ENCODE measurements at regions not wholly inside any gene's neighbourhood (a gene's known extent, or its start where the extent isn't known, plus 50 kb on each side); places are given as distances from the start of the nearest gene placed in this dataset.

DNA sequence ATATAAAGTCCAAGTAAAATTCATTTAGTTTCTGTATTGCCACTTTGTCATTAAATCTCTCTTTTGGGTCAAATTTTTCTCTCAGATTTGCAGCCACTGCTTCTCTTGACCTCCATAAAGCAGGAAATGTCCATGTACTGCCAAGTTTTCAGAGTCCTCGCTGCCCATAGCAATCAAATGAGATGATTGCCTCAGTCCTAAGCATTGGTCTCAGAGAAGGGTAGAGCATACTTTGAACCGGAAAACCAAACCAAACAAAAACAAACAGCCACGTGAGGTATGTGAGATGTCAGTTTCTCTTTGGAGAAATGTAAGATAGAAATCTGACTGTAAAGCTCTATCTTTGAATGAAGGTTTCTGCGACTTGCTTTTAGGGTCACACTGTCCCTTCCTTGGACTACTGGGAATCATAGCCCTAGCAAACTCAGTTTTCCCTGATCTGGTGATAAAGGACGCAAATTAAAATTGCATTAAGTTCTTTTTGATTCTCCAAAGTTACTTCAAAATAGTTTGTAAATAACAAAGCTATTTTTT, 505.4 kb upstream of the CITED2 start:
- TF ChIP-seq, protein P1, sequence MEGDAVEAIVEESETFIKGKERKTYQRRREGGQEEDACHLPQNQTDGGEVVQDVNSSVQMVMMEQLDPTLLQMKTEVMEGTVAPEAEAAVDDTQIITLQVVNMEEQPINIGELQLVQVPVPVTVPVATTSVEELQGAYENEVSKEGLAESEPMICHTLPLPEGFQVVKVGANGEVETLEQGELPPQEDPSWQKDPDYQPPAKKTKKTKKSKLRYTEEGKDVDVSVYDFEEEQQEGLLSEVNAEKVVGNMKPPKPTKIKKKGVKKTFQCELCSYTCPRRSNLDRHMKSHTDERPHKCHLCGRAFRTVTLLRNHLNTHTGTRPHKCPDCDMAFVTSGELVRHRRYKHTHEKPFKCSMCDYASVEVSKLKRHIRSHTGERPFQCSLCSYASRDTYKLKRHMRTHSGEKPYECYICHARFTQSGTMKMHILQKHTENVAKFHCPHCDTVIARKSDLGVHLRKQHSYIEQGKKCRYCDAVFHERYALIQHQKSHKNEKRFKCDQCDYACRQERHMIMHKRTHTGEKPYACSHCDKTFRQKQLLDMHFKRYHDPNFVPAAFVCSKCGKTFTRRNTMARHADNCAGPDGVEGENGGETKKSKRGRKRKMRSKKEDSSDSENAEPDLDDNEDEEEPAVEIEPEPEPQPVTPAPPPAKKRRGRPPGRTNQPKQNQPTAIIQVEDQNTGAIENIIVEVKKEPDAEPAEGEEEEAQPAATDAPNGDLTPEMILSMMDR (IDR thresholded peaks at IDR 0.05) = no peak
- TF ChIP-seq POLR2A (IDR thresholded peaks at IDR 0.05) (no peak), EP300 (IDR thresholded peaks at IDR 0.05) (no peak), POLR2AphosphoS5 (IDR thresholded peaks at IDR 0.05) (no peak)
